Prostate gland (tissue), 2 donors: ENCODE measurements at regions not wholly inside any gene's neighbourhood (a gene's known extent, or its start where the extent isn't known, plus 50 kb on each side); places are given as distances from the start of the nearest gene placed in this dataset.

Experiments used
- DNase-seq: peaks from one replicate; pipeline ENCODE4 v3.0.0-alpha.2; 2019; ENCODE audit warnings: low spot score
- H3K27ac ChIP-seq, 2 donors: fragments of 200-600 bp; sonication (generic); 2 replicates each; pipeline ENCODE4 v1.5.1; 2017 to 2019
- H3K27me3 ChIP-seq: fragments of 200-600 bp; sonication (generic); replicated peaks from 2 replicates; pipeline ENCODE4 v1.5.1; 2019; ENCODE audit not compliant: insufficient read depth
- H3K36me3 ChIP-seq, 2 donors: fragments of 200-600 bp; sonication (generic); 1 replicate in 1 of 2; 2 replicates in 1 of 2; pipeline versions ENCODE4 v1.5.1 to v1.8.1; 2017 to 2019
- H3K4me1 ChIP-seq: fragments of 200-600 bp; sonication (generic); replicated peaks from 2 replicates; pipeline ENCODE4 v1.5.1; 2019
- H3K4me3 ChIP-seq, 2 donors: fragments of 200-600 bp; sonication (generic); 2 replicates each; pipeline ENCODE4 v1.5.1; 2017 to 2019
- H3K9me3 ChIP-seq: fragments of 200-600 bp; sonication (generic); 2 replicates; pipeline ENCODE4 v1.5.1; 2017
- POLR2A ChIP-seq: fragments of 450-650 bp; IDR thresholded peaks from one replicate; pipeline ENCODE4 v1.6.1; 2016; ENCODE audit warnings: antibody characterized with exemption, mild to moderate bottlenecking
- POLR2AphosphoS5 ChIP-seq: sonication (generic); formaldehyde crosslinking; IDR thresholded peaks from one replicate; pipeline ENCODE4 v1.6.1; 2017; ENCODE audit warnings: antibody characterized with exemption
- WGBS: methylation state at CpG from one replicate; pipeline ENCODE4 v1.1.5; 2018; 5-methylcytosine and 5-hydroxymethylcytosine counted together
- intact Hi-C: fragments of 100-400 bp; cut with DNase I; formaldehyde crosslinking; loops from one replicate; pipeline ENCODE4 v1.14.2; 2022
- TF ChIP-seq, protein P1 (sequence below), 4 experiments: fragments of 200-600 bp in 2 of 4; fragments of 450-650 bp in 2 of 4; sonication (generic) in 2 of 4; IDR thresholded peaks; 1 replicate in 3 of 4; 2 replicates in 1 of 4; pipeline ENCODE4 v1.5.1; 2016 to 2019; ENCODE audit warnings: antibody characterized with exemption in 4 of 4, mild to moderate bottlenecking in 2 of 4, moderate library complexity in 2 of 4

DNA sequence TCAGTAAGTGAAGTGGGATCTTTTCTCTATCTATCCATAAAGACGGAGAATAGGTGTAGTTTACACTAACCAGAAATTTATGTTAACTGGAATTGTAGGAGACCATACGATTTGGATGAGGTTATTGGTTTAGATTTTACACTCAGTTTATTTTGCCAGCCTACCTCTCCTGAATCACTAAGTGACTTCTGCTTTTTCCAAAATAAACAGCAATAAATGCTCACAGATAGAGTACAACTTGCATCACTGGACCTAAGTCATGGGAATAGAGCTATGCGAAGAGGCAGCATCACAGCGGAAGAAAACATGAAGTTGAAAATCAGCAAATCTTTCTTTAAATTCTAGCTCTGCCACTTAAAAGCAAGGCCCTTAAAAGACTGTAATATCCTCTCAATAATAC is 781.0 kb downstream of the LIG4 start:
- H3K4me3 ChIP-seq, result no peak overlapping the region
- H3K9me3 ChIP-seq, result no peaks in the 10 kb centered on the region
- TF ChIP-seq POLR2AphosphoS5 (no peak), POLR2A (no peak)
- TF ChIP-seq, protein P1, sequence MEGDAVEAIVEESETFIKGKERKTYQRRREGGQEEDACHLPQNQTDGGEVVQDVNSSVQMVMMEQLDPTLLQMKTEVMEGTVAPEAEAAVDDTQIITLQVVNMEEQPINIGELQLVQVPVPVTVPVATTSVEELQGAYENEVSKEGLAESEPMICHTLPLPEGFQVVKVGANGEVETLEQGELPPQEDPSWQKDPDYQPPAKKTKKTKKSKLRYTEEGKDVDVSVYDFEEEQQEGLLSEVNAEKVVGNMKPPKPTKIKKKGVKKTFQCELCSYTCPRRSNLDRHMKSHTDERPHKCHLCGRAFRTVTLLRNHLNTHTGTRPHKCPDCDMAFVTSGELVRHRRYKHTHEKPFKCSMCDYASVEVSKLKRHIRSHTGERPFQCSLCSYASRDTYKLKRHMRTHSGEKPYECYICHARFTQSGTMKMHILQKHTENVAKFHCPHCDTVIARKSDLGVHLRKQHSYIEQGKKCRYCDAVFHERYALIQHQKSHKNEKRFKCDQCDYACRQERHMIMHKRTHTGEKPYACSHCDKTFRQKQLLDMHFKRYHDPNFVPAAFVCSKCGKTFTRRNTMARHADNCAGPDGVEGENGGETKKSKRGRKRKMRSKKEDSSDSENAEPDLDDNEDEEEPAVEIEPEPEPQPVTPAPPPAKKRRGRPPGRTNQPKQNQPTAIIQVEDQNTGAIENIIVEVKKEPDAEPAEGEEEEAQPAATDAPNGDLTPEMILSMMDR (IDR thresholded peaks at IDR 0.05), result no peak
- WGBS, result 68% methylated on average over 4 of the region's 4 CpGs
- DNase-seq, result no peak
- no peaks in the 10 kb centered on the region for H3K4me1 ChIP-seq
- no peaks in the 10 kb centered on the region for H3K36me3 ChIP-seq
- no peaks in the 10 kb centered on the region for H3K27me3 ChIP-seq
- intact Hi-C loops, result no loop called here
- H3K27ac ChIP-seq, result no peak overlapping the region

DNA sequence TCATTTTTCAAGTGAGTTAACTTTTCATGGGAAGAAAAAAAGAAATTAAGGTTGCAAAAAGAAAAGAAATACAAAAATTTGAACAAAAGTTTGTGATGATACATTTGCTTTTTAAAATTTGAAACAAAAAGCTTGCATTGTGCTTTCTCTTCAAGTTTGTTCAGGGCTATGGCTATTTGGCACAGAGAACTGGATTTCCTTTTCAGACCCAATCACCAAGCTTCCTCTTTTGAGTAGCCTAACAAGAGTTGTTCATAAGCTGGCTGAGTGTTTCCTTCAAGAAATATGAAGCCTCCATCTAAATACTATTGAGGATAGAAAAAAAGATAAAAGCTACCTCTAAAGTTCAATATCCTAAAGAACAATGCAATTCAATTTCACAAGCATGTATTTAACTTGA is 787.8 kb downstream of the LIG4 start:
- DNase-seq, result no peak
- Histone ChIP-seq H3K36me3 (no peaks in the 10 kb centered on the region), H3K9me3 (no peaks in the 10 kb centered on the region), H3K27ac (no peak overlapping the region), H3K4me1 (no peaks in the 10 kb centered on the region), H3K27me3 (no peaks in the 10 kb centered on the region), H3K4me3 (no peak overlapping the region)
- intact Hi-C loops, result no loop called here
- TF ChIP-seq POLR2AphosphoS5 (no peak), POLR2A (no peak)
- TF ChIP-seq, protein P1 (IDR thresholded peaks at IDR 0.05), result no peak

DNA sequence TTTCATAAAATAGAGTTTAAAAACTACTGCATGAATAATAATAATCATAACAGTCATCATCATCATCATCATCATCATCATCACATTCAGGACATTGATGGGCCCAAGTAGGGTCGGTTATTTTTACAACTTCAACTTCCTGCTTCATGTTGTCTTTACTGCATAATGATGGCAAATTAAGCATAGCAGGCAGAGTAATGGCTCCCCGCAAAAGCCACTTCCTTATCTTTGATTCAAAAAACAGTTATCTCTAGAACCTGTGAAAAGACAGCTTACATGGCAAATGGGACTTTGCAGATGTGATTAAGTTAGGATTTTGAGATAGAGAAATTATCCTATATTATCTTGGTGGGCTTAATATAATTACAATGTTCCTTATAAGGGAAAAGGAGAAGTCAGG is 792.9 kb downstream of the LIG4 start:
- Histone ChIP-seq H3K27ac (no peak overlapping the region), H3K27me3 (no peaks in the 10 kb centered on the region), H3K9me3 (no peaks in the 10 kb centered on the region), H3K4me1 (no peaks in the 10 kb centered on the region), H3K4me3 (no peak overlapping the region), H3K36me3 (no peaks in the 10 kb centered on the region)
- DNase-seq, result no peak
- intact Hi-C loops, result no loop called here
- TF ChIP-seq POLR2A (no peak), POLR2AphosphoS5 (no peak)
- TF ChIP-seq, protein P1 (IDR thresholded peaks at IDR 0.05), result no peak
- 64% methylated on average over 2 of the region's 2 CpGs for WGBS

DNA sequence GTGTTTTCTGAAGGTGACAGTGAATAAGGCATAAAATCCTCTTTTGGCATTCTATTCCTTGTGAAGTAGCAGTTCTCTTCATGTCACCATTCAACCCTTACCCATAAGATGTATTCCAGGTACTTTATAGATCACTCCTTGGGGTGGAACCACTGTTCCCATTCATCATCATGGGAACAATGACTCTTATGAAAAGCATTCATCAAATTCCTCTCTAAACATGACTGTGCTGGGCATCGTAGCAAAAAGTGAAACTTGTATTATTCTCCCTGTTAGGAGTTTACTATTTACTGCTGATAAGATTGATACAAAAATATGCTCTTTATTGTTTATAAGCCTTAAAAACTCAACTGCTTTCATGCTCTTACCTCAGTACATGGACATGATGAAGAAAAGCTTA is 793.4 kb downstream of the LIG4 start:
- intact Hi-C loops, result no loop called here
- no peak overlapping the region for H3K4me3 ChIP-seq
- H3K27me3 ChIP-seq, result no peaks in the 10 kb centered on the region
- no peak for DNase-seq
- TF ChIP-seq, protein P1 (IDR thresholded peaks at IDR 0.05), result no peak
- TF ChIP-seq POLR2AphosphoS5 (no peak), POLR2A (no peak)
- H3K9me3 ChIP-seq, result no peaks in the 10 kb centered on the region
- H3K27ac ChIP-seq, result no peak overlapping the region
- WGBS, result 57% methylated on average over 1 of the region's 1 CpG
- H3K36me3 ChIP-seq, result no peaks in the 10 kb centered on the region
- H3K4me1 ChIP-seq, result no peaks in the 10 kb centered on the region

DNA sequence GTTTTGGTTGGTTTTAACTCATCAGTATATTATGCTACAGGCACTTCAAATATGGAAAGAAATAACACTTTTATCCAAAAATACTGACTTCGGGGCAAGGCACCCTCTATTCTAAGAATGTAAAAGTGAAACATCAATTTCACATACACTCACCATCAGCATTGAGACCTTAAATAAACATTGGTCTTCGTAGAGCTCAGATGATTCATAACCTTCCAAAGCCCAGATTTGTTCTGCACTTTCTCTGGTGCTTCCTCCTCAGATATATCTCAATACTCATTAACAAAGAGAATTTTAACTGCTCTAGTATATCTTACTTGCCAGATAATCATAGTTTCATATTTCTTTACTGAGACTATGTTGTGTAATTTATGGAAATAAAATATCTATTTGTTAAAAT is 794.3 kb downstream of the LIG4 start:
- 56% methylated on average over 2 of the region's 2 CpGs for WGBS
- Histone ChIP-seq H3K4me3 (no peak overlapping the region), H3K36me3 (no peaks in the 10 kb centered on the region), H3K27me3 (no peaks in the 10 kb centered on the region), H3K4me1 (no peaks in the 10 kb centered on the region), H3K27ac (no peak overlapping the region), H3K9me3 (no peaks in the 10 kb centered on the region)
- no peak for DNase-seq
- intact Hi-C loops, result no loop called here
- TF ChIP-seq, protein P1 (IDR thresholded peaks at IDR 0.05), result no peak
- TF ChIP-seq POLR2AphosphoS5 (no peak), POLR2A (no peak)
